Endodermal cell (in vitro differentiated cells): ENCODE measurements at regions not wholly inside any gene's neighbourhood (a gene's known extent, or its start where the extent isn't known, plus 50 kb on each side); places are given as distances from the start of the nearest gene placed in this dataset.

Experiments used
- DNase-seq: peaks from one replicate; pipeline ENCODE4 v3.0.0-alpha.2; 2017
- H3K27ac ChIP-seq: 2 replicates; pipeline ENCODE4 v1.5.1; 2013; ENCODE audit warnings: mild to moderate bottlenecking, low read depth, low read length, moderate library complexity
- H3K27me3 ChIP-seq: 2 replicates; pipeline ENCODE4 v1.6.1; 2013; ENCODE audit warnings: mild to moderate bottlenecking, low read length, moderate library complexity; ENCODE audit not compliant: insufficient read depth, control insufficient read depth, poor library complexity, severe bottlenecking
- H3K36me3 ChIP-seq: 2 replicates; pipeline ENCODE4 v1.7.0; 2013; ENCODE audit warnings: mild to moderate bottlenecking, low read length, moderate library complexity; ENCODE audit not compliant: control insufficient read depth, insufficient read depth
- H3K4me1 ChIP-seq: one replicate; pipeline ENCODE4 v1.7.0; 2013; ENCODE audit warnings: low read length; ENCODE audit not compliant: control insufficient read depth, insufficient read depth
- H3K4me3 ChIP-seq: 2 replicates; pipeline ENCODE4 v1.5.1; 2013; ENCODE audit warnings: mild to moderate bottlenecking, low read length, moderate library complexity
- H3K9ac ChIP-seq: 2 replicates; pipeline ENCODE4 v1.6.1; 2013; ENCODE audit warnings: mild to moderate bottlenecking, low read length, moderate library complexity; ENCODE audit not compliant: poor library complexity, severe bottlenecking; ENCODE audit errors: extremely low read depth
- H3K9me3 ChIP-seq: 2 replicates; pipeline ENCODE4 v1.6.1; 2013; ENCODE audit warnings: mild to moderate bottlenecking, low read length, moderate library complexity; ENCODE audit not compliant: control insufficient read depth
- H3K27ac Mint-ChIP-seq: 2 replicates; pipeline ENCODE4 v1.8.0; 2020; ENCODE audit warnings: mixed read lengths
- H3K27me3 Mint-ChIP-seq: 2 replicates; pipeline ENCODE4 v1.8.0; 2021; ENCODE audit warnings: mild to moderate bottlenecking, mixed read lengths; ENCODE audit not compliant: insufficient read depth
- H3K36me3 Mint-ChIP-seq: 2 replicates; pipeline ENCODE4 v1.8.0; 2020; ENCODE audit warnings: low read depth, mixed read lengths
- H3K4me1 Mint-ChIP-seq: 2 replicates; pipeline ENCODE4 v1.8.0; 2020; ENCODE audit warnings: mixed read lengths
- H3K4me3 Mint-ChIP-seq: 2 replicates; pipeline ENCODE4 v1.8.0; 2020; ENCODE audit warnings: mild to moderate bottlenecking, moderate library complexity, mixed read lengths
- H3K9me3 Mint-ChIP-seq: 2 replicates; pipeline ENCODE4 v1.8.0; 2020; ENCODE audit warnings: mild to moderate bottlenecking, mixed read lengths
- CTCF ChIP-seq: fragments of 200-600 bp; sonication (generic); conservative IDR thresholded peaks from 2 replicates; pipeline ENCODE4 v1.5.0; 2021; ENCODE audit warnings: antibody characterized with exemption, mild to moderate bottlenecking
- WGBS, 2 experiments: methylation state at CpG; one replicate each; pipeline versions ENCODE4 v1.1.5 to v1.1.7; 2013; ENCODE audit warnings: missing lambda C conversion rate in 2 of 2, mixed read lengths in 1 of 2; ENCODE audit not compliant: insufficient coverage in 1 of 2, insufficient read length in 1 of 2; 5-methylcytosine and 5-hydroxymethylcytosine counted together

- no peaks in the 10 kb centered on the region for H3K4me1 ChIP-seq
- no peaks in the 10 kb centered on the region for H3K27me3 ChIP-seq
- Mint-ChIP-seq H3K36me3 (no peaks in the 10 kb centered on the region), H3K4me1 (no peaks in the 10 kb centered on the region), H3K27ac (no peak overlapping the region), H3K9me3 (no peaks in the 10 kb centered on the region), H3K27me3 (no peaks in the 10 kb centered on the region), H3K4me3 (no peak overlapping the region)
- no peak overlapping the region for H3K4me3 ChIP-seq
- H3K9ac ChIP-seq = no peak overlapping the region
- no peak overlapping the region for H3K27ac ChIP-seq
- H3K9me3 ChIP-seq = no peaks in the 10 kb centered on the region
- TF ChIP-seq CTCF = no peak
- no peaks in the 10 kb centered on the region for H3K36me3 ChIP-seq
- 0% methylated on average over 1 of the region's 4 CpGs for WGBS, 2 experiments
- no peak for DNase-seq
Measured at GRCh38 chr13:34003656-34004055, 185.7 kb downstream of the RFC3 start.

GRCh38 chr13:34004676-34005075, 186.7 kb downstream of the RFC3 start:
- DNase-seq = no peak
- H3K36me3 ChIP-seq = no peaks in the 10 kb centered on the region
- H3K27ac Mint-ChIP-seq = no peak overlapping the region
- no peak overlapping the region for H3K9ac ChIP-seq
- no peaks in the 10 kb centered on the region for H3K9me3 Mint-ChIP-seq
- 93 to 94% methylated on average over 14 of the region's 14 CpGs for WGBS, 2 experiments
- H3K4me1 Mint-ChIP-seq = no peaks in the 10 kb centered on the region
- H3K4me3 ChIP-seq = no peak overlapping the region
- no peak overlapping the region for H3K4me3 Mint-ChIP-seq
- H3K4me1 ChIP-seq = no peaks in the 10 kb centered on the region
- H3K36me3 Mint-ChIP-seq = no peaks in the 10 kb centered on the region
- H3K9me3 ChIP-seq = no peaks in the 10 kb centered on the region
- H3K27me3 ChIP-seq = no peaks in the 10 kb centered on the region
- H3K27me3 Mint-ChIP-seq = no peaks in the 10 kb centered on the region
- H3K27ac ChIP-seq = no peak overlapping the region
- TF ChIP-seq CTCF = no peak

DNA sequence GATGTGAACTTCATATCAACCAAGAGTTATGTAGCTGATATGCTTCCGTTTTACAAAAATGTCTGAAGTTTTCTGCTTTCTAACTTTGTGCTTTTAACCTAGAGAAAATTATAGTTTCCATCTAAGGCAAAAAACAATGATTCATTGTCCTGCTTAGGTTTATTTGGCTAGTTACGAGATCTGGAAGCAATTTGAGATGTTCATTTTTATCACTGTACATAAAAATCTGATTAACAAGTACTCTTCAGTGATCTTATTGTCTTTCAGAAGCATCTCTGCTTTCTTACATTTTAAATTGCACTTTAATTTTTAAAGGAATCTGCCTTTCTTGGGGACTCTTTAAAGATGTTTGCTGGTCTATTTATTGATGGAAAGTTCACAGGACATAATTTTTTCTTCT, 188.1 kb downstream of the RFC3 start:
- Histone ChIP-seq H3K4me3 (no peak overlapping the region), H3K36me3 (no peaks in the 10 kb centered on the region), H3K4me1 (no peaks in the 10 kb centered on the region), H3K27ac (no peak overlapping the region), H3K27me3 (no peaks in the 10 kb centered on the region), H3K9me3 (no peaks in the 10 kb centered on the region), H3K9ac (no peak overlapping the region)
- H3K36me3 Mint-ChIP-seq = no peaks in the 10 kb centered on the region
- no peak overlapping the region for H3K4me3 Mint-ChIP-seq
- TF ChIP-seq CTCF = no peak
- no peaks in the 10 kb centered on the region for H3K4me1 Mint-ChIP-seq
- WGBS, 2 experiments = 82 to 100% methylated on average over 2 of the region's 2 CpGs
- H3K27me3 Mint-ChIP-seq = no peaks in the 10 kb centered on the region
- H3K9me3 Mint-ChIP-seq = no peaks in the 10 kb centered on the region
- no peak for DNase-seq
- no peak overlapping the region for H3K27ac Mint-ChIP-seq
